Putamen (tissue), 1 donor: ENCODE measurements at regions not wholly inside any gene's neighbourhood (a gene's known extent, or its start where the extent isn't known, plus 50 kb on each side); places are given as distances from the start of the nearest gene placed in this dataset.

Source experiments
- DNase-seq: peaks from one replicate; pipeline ENCODE4 v3.0.0-alpha.2; 2016; ENCODE audit warnings: low spot score

- peak; percentile 74 for DNase-seq
Observed at GRCh38 chr1:165073185-165074007, 283.1 kb downstream of the LMX1A start.

GRCh38 chr1:165070675-165071074 lies 285.8 kb downstream of the LMX1A start:
- no peak for DNase-seq

- DNase-seq: peak; percentile 92
Observed at GRCh38 chr1:165069829-165070228, 286.7 kb downstream of the LMX1A start.

- peak; percentile 85 for DNase-seq
Observed at GRCh38 chr1:165068741-165069140, 287.8 kb downstream of the LMX1A start.

- DNase-seq: no peak
Observed at GRCh38 chr1:165067829-165068228, 288.7 kb downstream of the LMX1A start.

GRCh38 chr1:165063181-165063965 lies 293.1 kb downstream of the LMX1A start:
- no peak for DNase-seq

- DNase-seq: no peak
Observed at GRCh38 chr1:165062346-165062745, 294.2 kb downstream of the LMX1A start.

- DNase-seq: no peak
Observed at GRCh38 chr1:165060285-165060793, 296.2 kb downstream of the LMX1A start.

GRCh38 chr1:165057956-165058355 lies 298.6 kb downstream of the LMX1A start:
- no peak for DNase-seq

- no peak for DNase-seq
Observed at GRCh38 chr1:165056914-165057313, 299.6 kb downstream of the LMX1A start.

- no peak for DNase-seq
Observed at GRCh38 chr1:165055581-165055980, 300.9 kb downstream of the LMX1A start.

- no peak for DNase-seq
Observed at GRCh38 chr1:165054627-165055026, 301.9 kb downstream of the LMX1A start.

- no peak for DNase-seq
Observed at GRCh38 chr1:165053351-165053750, 303.2 kb downstream of the LMX1A start.

GRCh38 chr1:165052936-165053335 lies 303.6 kb downstream of the LMX1A start:
- DNase-seq: no peak

GRCh38 chr1:165052431-165052830 lies 304.1 kb downstream of the LMX1A start:
- DNase-seq: no peak

GRCh38 chr1:165050246-165050645 lies 306.3 kb downstream of the LMX1A start:
- DNase-seq: no peak

GRCh38 chr1:165047994-165048393 lies 308.5 kb downstream of the LMX1A start:
- DNase-seq: no peak

- DNase-seq: no peak
Observed at GRCh38 chr1:165045902-165046301, 310.6 kb downstream of the LMX1A start.

GRCh38 chr1:165040641-165041040 lies 315.9 kb downstream of the LMX1A start:
- DNase-seq: no peak

- no peak for DNase-seq
Observed at GRCh38 chr1:165039996-165040395, 316.5 kb downstream of the LMX1A start.

- DNase-seq: no peak
Observed at GRCh38 chr1:165036403-165036802, 320.1 kb downstream of the LMX1A start.

GRCh38 chr1:165034136-165034809 lies 322.2 kb downstream of the LMX1A start:
- DNase-seq: no peak
